ENCODE measurements at regions not wholly inside any gene's neighbourhood (a gene's known extent, or its start where the extent isn't known, plus 50 kb on each side); places are given as distances from the start of the nearest gene placed in this dataset.

DNA sequence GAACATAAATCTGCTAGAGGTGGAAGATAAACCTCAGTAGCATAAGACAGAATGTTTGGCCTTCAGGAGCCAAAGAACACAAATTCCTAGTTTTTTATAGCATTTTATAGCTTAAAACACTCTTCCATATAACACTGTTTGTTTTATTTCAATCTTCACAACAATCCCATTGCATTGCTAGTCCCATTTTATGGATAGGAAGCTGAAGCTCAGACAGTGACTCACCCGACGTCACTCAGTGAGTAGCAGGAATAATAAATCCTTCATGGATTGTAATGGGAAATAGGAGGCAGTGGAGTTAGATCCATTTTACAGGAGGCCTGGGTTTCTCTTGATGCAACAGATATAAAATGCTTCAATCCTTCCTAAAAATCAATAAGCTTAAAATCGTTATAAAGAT, 217.5 kb downstream of the RAB28 start (continued):
- TF ChIP-seq EZH2 (IDR thresholded peaks at IDR 0.05; ENCODE audit: low read depth, low read length, severe bottlenecking) = no peak
